ENCODE measurements at regions not wholly inside any gene's neighbourhood (a gene's known extent, or its start where the extent isn't known, plus 50 kb on each side); places are given as distances from the start of the nearest gene placed in this dataset.

- TF ChIP-seq POLR2AphosphoS5 (IDR thresholded peaks at IDR 0.05) (no peak), CTCF (IDR thresholded peaks at IDR 0.05) (peak in 1 of 3 experiments; percentile 16), EP300 (IDR thresholded peaks at IDR 0.05) (no peak)
Observed at GRCh38 chr20:9903048-9903655, 64.3 kb upstream of the PAK5 start.

All from esophagus muscularis mucosa (tissue), 4 donors.